Activated gamma-delta T cell treated with anti-CD3 and anti-CD28 coated beads, Interleukin-2, amount 50 U/mL, for 16 hours (primary cell): ENCODE measurements at regions not wholly inside any gene's neighbourhood (a gene's known extent, or its start where the extent isn't known, plus 50 kb on each side); places are given as distances from the start of the nearest gene placed in this dataset.
"Not testable (repeated sequence)": the region's sequence is repeated elsewhere in the genome, so short reads cannot be mapped to it uniquely, and the experiment has no call there.

Experiments
- DNase-seq: peaks from one replicate; pipeline ENCODE4 v3.0.0-alpha.2; 2020; ENCODE audit warnings: low read depth

- DNase-seq = no peak
Observed at GRCh38 chr7:10284001-10284400, 689.7 kb upstream of the PHF14 start.

DNA sequence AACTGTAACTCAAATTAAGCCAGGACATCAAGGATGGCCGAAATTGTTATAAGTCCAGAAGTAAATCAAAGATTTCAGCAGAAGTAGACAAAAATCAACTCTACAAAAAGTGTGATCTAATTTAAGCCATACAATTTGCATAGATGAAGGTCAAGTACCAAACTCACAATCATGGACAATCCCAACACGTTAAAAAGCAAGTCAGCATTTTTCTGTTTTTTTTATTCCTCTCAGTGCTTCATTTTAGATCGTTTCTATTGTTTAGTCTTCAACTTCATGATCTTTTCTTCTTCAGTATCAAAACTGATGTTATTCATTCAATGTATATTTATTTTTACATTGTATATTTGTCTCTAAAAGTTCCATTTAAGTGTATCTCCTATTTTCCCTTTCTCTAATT, 674.3 kb upstream of the PHF14 start:
- no peak for DNase-seq

- no peak for DNase-seq
Observed at GRCh38 chr7:10300577-10300976, 673.1 kb upstream of the PHF14 start.

GRCh38 chr7:10308276-10308675, 665.4 kb upstream of the PHF14 start:
- no peak for DNase-seq

DNA sequence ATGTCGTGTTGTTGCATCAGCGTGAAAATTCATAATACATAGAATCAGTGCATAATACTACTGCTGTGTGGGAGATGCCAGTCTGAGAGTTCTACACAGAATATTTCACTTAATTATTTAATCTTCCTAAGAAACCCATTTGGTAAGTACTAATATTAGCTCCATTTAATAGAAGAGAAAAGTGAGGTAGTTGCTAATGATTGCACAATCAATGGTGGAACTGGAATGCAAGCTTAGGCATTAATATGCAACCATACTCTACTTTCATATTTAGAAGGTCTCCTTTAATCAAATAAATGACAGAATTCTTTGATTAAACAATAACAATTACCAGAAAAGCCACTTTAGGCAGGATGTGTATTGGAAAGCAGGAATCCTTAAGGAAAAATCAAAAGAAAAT, 660.7 kb upstream of the PHF14 start:
- no peak for DNase-seq

DNA sequence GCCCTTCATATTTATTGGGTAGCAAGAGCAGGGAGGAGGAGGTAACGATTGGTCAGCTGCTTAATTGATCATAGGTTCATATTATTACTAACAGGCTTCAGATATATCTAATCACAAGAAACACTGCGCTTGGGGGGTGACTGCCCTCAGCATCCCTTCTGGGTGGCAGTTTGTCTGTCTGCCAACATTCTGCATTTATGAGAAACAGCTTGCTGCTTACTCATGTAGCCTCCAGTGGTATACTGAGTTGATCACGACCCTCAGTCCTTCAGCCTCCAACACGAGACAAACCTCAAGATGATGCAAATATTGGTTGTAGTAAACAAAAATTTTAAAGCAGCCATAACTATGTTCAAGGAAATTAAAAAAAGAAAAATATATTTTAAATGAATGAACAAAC, 657.8 kb upstream of the PHF14 start:
- no peak for DNase-seq

GRCh38 chr7:10316488-10316887, 657.2 kb upstream of the PHF14 start:
- DNase-seq = no peak

DNA sequence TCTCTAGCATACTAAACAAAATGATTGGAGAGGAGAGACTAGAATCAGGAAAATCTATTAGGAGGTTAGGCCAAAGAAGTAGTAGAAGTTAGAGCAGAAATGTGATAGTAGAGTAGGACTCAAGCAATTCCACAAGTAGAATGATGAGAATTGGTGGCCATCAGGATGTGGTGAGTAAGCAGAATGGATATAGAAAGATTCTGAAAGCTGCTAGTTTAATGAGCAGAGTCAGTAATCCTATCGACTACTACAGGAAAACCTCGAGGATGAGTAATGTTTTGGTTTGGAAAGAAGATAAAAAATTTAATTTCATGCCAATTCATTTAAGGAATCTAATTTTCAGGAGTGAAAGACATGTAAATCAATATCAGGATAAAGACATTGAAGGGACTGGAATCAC, 648.3 kb upstream of the PHF14 start:
- DNase-seq = no peak

- DNase-seq = no peak
Observed at GRCh38 chr7:10343108-10343507, 630.6 kb upstream of the PHF14 start.

DNA sequence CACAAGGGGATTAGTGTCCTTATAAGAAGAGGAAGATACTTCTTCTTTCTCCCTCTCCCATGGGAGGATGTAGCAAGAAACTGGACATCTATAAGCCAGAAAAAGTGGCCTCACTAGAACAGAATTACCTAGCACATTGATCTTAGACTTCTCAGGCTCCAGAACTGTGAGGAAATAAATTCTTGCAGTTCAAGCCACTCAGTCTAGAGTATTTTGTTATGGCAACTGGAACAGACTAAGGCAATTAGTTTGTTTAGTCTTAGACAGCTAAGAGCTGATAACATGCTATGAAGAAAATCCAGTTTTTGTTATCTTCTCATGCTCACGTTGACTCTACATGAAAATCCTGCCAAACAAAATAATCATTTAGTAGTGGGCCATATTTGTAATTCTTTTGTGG, 627.6 kb upstream of the PHF14 start:
- no peak for DNase-seq

DNA sequence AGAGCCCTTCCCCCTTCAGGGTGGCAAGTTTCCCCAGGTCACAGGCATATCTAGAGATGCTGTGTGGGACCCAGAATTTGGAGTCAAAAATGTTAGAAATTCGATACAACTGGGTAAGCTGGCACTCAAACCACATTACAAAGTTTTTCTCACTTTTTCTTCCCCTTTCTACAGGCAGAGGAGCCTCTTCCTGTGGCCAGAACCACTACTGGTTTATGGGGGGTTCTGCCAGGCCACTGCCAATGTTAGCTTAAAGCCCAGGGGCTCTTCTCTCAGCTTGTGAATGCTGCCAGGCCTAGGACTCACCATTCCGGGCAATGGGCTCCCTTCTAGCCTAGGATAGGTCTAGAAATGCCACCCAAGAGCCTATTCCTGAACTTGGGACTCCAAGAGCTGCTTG, 617.9 kb upstream of the PHF14 start:
- DNase-seq = no peak

- no peak for DNase-seq
Observed at GRCh38 chr7:10360050-10360449, 613.6 kb upstream of the PHF14 start.

DNA sequence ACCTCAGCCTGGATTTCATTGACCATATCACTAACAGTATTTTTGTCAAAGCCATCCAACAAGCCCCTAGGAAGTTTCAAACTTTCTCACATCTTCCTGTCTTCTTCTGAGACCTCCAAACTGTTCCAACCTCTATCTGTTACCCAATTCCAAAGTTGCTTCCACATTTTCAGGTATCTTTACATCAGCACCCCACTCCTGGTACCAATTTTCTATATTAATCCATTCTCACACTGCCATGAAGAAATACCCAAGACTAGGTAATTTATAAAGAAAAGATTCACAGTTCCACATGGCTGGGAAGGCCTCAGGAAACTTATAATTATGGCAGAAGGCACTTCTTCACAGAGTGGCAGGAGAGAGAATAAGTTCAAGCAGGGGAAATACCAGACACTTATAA, 571.9 kb upstream of the PHF14 start:
- DNase-seq = no peak

- no peak for DNase-seq
Observed at GRCh38 chr7:10412422-10413019, 561.2 kb upstream of the PHF14 start.

DNA sequence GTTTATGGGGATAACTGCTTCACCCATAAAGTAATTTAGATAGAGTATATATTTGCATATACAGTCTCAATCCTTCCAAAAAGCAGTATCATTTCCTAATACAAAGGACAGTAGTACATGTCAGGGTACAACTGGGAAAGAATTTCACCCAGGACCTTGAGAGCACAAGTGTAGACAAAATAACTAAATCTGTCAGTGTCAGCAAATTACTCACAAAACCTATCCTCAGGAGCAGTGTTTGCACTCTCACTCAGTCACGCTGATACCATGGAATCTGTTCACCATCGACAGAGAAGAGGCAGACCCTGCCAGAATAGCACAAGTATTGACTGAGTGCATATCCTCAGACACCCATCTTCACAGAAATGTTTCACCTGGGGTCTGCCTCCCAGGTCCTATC, 554.7 kb upstream of the PHF14 start:
- no peak for DNase-seq

GRCh38 chr7:10429031-10429430, 544.6 kb upstream of the PHF14 start:
- DNase-seq = no peak

DNA sequence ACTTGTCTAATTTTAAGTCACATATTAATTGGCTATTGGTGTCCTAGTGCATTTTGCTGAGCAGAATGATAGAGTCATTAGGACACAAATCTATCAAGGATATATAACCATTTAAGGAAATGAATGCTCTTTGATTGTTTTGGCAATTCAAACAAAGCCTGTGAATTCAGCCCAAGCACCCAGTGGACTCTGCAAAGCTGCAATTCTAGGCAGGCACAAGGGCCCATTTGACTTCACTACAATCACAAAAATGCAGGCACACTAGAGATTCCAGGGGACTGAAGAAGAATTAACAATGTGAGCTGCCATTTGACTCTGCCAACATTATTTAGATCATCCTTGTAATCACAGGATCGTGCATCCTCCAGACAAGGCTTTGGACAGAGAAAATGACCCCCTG, 544.2 kb upstream of the PHF14 start:
- DNase-seq = no peak

DNA sequence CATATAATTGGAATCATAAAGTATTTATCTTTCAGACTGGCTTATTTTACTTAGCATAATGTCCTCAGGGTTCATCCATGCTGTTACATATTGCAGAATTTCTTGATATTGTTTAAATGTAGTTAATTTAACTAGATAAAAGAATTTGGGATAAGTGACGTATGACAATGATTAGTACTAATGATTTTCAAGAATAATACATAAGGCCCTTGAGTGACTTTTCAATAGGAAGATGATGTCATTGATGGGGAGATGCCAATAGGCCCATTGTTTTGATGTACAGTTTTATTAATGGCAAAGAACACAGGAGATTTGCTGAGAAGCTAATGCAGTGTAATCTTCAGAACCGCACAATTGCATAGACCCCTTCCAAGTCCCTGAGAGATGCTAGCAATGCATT, 537.4 kb upstream of the PHF14 start:
- DNase-seq = no peak

GRCh38 chr7:10439027-10439426, 534.6 kb upstream of the PHF14 start:
- no peak for DNase-seq

DNA sequence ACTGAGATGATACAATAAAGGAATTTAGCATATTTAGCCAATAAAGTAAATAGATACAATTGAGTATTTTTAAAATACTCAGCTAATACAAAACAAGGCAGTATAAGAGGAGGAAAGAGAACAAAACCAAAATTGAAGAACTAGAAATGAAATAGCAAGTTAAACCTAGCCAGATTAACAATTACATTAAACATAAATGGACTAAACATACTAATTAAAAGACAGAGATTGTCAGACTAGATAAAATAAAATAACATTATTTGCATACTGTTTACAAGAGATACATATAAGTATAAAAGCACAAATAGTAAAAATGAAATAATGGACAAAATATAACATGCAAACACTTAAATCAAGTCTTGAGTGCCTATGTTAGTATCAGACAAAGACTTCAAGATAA, 517.7 kb upstream of the PHF14 start:
- no peak for DNase-seq

- DNase-seq = no peak
Observed at GRCh38 chr7:10460474-10460873, 513.2 kb upstream of the PHF14 start.

DNA sequence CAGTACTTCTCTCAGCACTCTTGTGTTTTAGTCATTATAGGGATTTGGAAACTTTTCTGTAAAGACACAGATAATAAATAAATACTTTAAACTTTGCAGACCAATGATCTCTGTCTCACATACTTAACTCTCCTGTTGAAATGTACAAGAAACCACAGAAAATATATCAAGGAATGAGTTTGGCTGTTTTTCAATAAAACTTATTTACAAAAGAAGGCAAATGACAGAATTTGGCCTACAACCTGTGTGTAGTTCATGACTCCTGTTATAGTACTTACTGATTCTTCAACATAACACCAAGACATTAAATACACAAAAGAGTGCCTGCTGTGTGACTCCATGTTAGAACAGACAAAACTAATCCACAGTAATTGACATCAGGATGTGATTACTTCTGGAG, 510.0 kb upstream of the PHF14 start:
- no peak for DNase-seq

- DNase-seq = not testable (repeated sequence)
Observed at GRCh38 chr7:10465536-10465935, 508.1 kb upstream of the PHF14 start.

GRCh38 chr7:10468908-10469307, 504.8 kb upstream of the PHF14 start:
- DNase-seq = no peak

DNA sequence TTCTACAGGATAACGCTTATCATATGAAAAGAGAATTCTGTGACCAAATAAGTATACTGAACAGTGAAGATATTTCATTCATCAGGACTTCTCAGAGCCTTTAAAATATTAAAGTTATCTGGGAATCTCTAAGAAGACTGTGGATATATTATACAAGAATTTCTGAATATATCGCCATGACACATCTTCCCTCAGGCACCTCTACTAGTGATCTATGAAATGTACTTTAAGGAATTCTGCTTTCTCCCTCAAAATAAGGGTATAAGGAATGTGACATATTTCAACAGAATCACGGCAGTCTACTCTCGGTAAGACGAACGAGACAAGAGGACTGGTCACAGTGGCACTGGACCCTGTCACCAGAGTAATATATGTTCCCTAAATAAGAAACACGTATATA, 504.2 kb upstream of the PHF14 start:
- DNase-seq = no peak
